Subcutaneous abdominal adipose tissue (tissue), 5 donors: ENCODE measurements at regions not wholly inside any gene's neighbourhood (a gene's known extent, or its start where the extent isn't known, plus 50 kb on each side); places are given as distances from the start of the nearest gene placed in this dataset.
A peak's percentile ranks its signal among the peaks of the same experiment; 100 is the strongest.

Experiments
- H3K27ac ChIP-seq: one replicate; pipeline ENCODE4 v1.7.0; 2013; ENCODE audit warnings: low read depth, mild to moderate bottlenecking, inconsistent platforms, low read length, moderate library complexity
- H3K27me3 ChIP-seq, 5 donors: one replicate each; pipeline ENCODE4 v1.7.0; 2013; ENCODE audit warnings: low read length in 5 of 5, inconsistent platforms in 1 of 5; ENCODE audit not compliant: control insufficient read depth in 5 of 5, insufficient read depth in 4 of 5
- H3K36me3 ChIP-seq, 5 donors: one replicate each; pipeline ENCODE4 v1.7.0; 2013; ENCODE audit warnings: low read length in 5 of 5; ENCODE audit not compliant: control insufficient read depth in 5 of 5, insufficient read depth in 5 of 5
- H3K4me1 ChIP-seq, 5 donors: one replicate each; pipeline ENCODE4 v1.7.0; 2013; ENCODE audit warnings: low read length in 5 of 5, mild to moderate bottlenecking in 3 of 5, moderate library complexity in 1 of 5; ENCODE audit not compliant: control insufficient read depth in 5 of 5, insufficient read depth in 5 of 5
- H3K4me3 ChIP-seq, 5 donors: one replicate each; pipeline ENCODE4 v1.7.0; 2013; ENCODE audit warnings: low read length in 5 of 5, low read depth in 1 of 5
- H3K9ac ChIP-seq, 5 donors: one replicate each; pipeline ENCODE4 v1.7.0; 2013; ENCODE audit warnings: low read length in 5 of 5, mild to moderate bottlenecking in 4 of 5, moderate library complexity in 3 of 5
- H3K9me3 ChIP-seq, 5 donors: one replicate each; pipeline ENCODE4 v1.7.0; 2013; ENCODE audit warnings: low read length in 5 of 5; ENCODE audit not compliant: control insufficient read depth in 5 of 5
- donor health status: healthy.
- donor health status: healthy.
- donor health status: healthy.
- donor health status: healthy.
- donor health status: healthy.

GRCh38 chr16:60181536-60181935 lies 1447.4 kb upstream of the GOT2 start:
- Histone ChIP-seq H3K9me3 (no peaks in the 10 kb centered on the region), H3K27ac (no peak overlapping the region), H3K4me1 (no peaks in the 10 kb centered on the region), H3K36me3 (no peaks in the 10 kb centered on the region), H3K27me3 (no peaks in the 10 kb centered on the region), H3K4me3 (no peak overlapping the region), H3K9ac (peak overlapping the region in 1 of 5 donors; percentile 18)

GRCh38 chr16:60180609-60181008 lies 1446.5 kb upstream of the GOT2 start:
- H3K4me1 ChIP-seq, result no peaks in the 10 kb centered on the region
- H3K36me3 ChIP-seq, result no peaks in the 10 kb centered on the region
- H3K9me3 ChIP-seq, result no peaks in the 10 kb centered on the region
- no peak overlapping the region for H3K9ac ChIP-seq
- H3K27ac ChIP-seq, result no peak overlapping the region
- H3K27me3 ChIP-seq, result no peaks in the 10 kb centered on the region
- no peak overlapping the region for H3K4me3 ChIP-seq

GRCh38 chr16:60170196-60170595 lies 1436.1 kb upstream of the GOT2 start:
- H3K9ac ChIP-seq, result no peak overlapping the region
- H3K27ac ChIP-seq, result no peak overlapping the region
- H3K36me3 ChIP-seq, result no peaks in the 10 kb centered on the region
- H3K27me3 ChIP-seq, result no peaks in the 10 kb centered on the region
- H3K9me3 ChIP-seq, result no peaks in the 10 kb centered on the region
- H3K4me1 ChIP-seq, result no peaks in the 10 kb centered on the region
- H3K4me3 ChIP-seq, result no peak overlapping the region

GRCh38 chr16:60166111-60166510 lies 1432.0 kb upstream of the GOT2 start:
- Histone ChIP-seq H3K27ac (no peak overlapping the region), H3K36me3 (no peaks in the 10 kb centered on the region), H3K27me3 (no peaks in the 10 kb centered on the region)

GRCh38 chr16:60151987-60152386 lies 1417.9 kb upstream of the GOT2 start:
- Histone ChIP-seq H3K4me1 (no peaks in the 10 kb centered on the region), H3K27me3 (no peaks in the 10 kb centered on the region), H3K36me3 (no peaks in the 10 kb centered on the region), H3K9me3 (peaks cover 0 to 6% (median 0%) of the 10 kb centered on the region in 5 donors), H3K27ac (no peak overlapping the region), H3K4me3 (no peak overlapping the region), H3K9ac (no peak overlapping the region)

More at GRCh38 chr16:60166111-60166510, 1432.0 kb upstream of the GOT2 start:
- Histone ChIP-seq H3K4me3 (no peak overlapping the region), H3K4me1 (no peaks in the 10 kb centered on the region), H3K9ac (no peak overlapping the region), H3K9me3 (no peaks in the 10 kb centered on the region)

- Histone ChIP-seq H3K27me3 (no peaks in the 10 kb centered on the region), H3K4me1 (no peaks in the 10 kb centered on the region), H3K9me3 (peaks cover 0 to 6% (median 0%) of the 10 kb centered on the region in 5 donors), H3K27ac (no peak overlapping the region), H3K36me3 (no peaks in the 10 kb centered on the region), H3K9ac (no peak overlapping the region), H3K4me3 (no peak overlapping the region)
These were observed 1416.8 kb upstream of the GOT2 start for GRCh38 chr16:60150907-60151306.

GRCh38 chr16:60143348-60143705 lies 1409.2 kb upstream of the GOT2 start:
- H3K9me3 ChIP-seq, result peaks cover 0 to 11% (median 5%) of the 10 kb centered on the region in 5 donors
- H3K4me3 ChIP-seq, result no peak overlapping the region
- H3K27me3 ChIP-seq, result no peaks in the 10 kb centered on the region
- H3K36me3 ChIP-seq, result no peaks in the 10 kb centered on the region
- no peaks in the 10 kb centered on the region for H3K4me1 ChIP-seq
- no peak overlapping the region for H3K9ac ChIP-seq
- H3K27ac ChIP-seq, result no peak overlapping the region

- Histone ChIP-seq H3K4me1 (no peaks in the 10 kb centered on the region), H3K36me3 (no peaks in the 10 kb centered on the region), H3K4me3 (no peak overlapping the region), H3K27me3 (no peaks in the 10 kb centered on the region), H3K9ac (no peak overlapping the region), H3K27ac (no peak overlapping the region), H3K9me3 (peaks cover 0 to 11% (median 6%) of the 10 kb centered on the region in 5 donors)
These were observed 1408.7 kb upstream of the GOT2 start for GRCh38 chr16:60142619-60143347.

GRCh38 chr16:60137891-60138290 lies 1403.8 kb upstream of the GOT2 start:
- Histone ChIP-seq H3K27ac (no peak overlapping the region), H3K36me3 (no peaks in the 10 kb centered on the region), H3K9me3 (peaks cover 2 to 11% (median 7%) of the 10 kb centered on the region in 5 donors), H3K27me3 (no peaks in the 10 kb centered on the region), H3K9ac (no peak overlapping the region), H3K4me1 (no peaks in the 10 kb centered on the region), H3K4me3 (no peak overlapping the region)

- H3K4me3 ChIP-seq, result no peak overlapping the region
- no peaks in the 10 kb centered on the region for H3K27me3 ChIP-seq
- H3K9me3 ChIP-seq, result no peaks in the 10 kb centered on the region
- H3K27ac ChIP-seq, result no peak overlapping the region
- H3K9ac ChIP-seq, result no peak overlapping the region
- H3K36me3 ChIP-seq, result no peaks in the 10 kb centered on the region
- H3K4me1 ChIP-seq, result peaks cover 0 to 5% (median 0%) of the 10 kb centered on the region in 5 donors
These were observed 1393.1 kb upstream of the GOT2 start for GRCh38 chr16:60127196-60127595.
